Common myeloid progenitor, CD34-positive (primary cell): ENCODE measurements at regions not wholly inside any gene's neighbourhood (a gene's known extent, or its start where the extent isn't known, plus 50 kb on each side); places are given as distances from the start of the nearest gene placed in this dataset.
"Not testable (repeated sequence)": the region's sequence is repeated elsewhere in the genome, so short reads cannot be mapped to it uniquely, and the experiment has no call there.

Experiments
- CTCF ChIA-PET: fragments of 350-600 bp; sonication (Branson Sonifier 250); formaldehyde crosslinking; loops from one replicate; lab custom pipeline; 2021; ENCODE audit warnings: antibody characterized with exemption; lab: Charles Lee
- POLR2A ChIA-PET: fragments of 350-600 bp; sonication (Branson Sonifier 250); formaldehyde crosslinking; loops from one replicate; lab custom pipeline; 2021; ENCODE audit warnings: antibody characterized with exemption; lab: Charles Lee
- DNase-seq, 3 donors: peaks; one replicate each; pipeline versions ENCODE4 v3.0.0 to v3.0.0-alpha.2; 2013
- H3K27ac ChIP-seq, 2 experiments: 1 replicate in 1 of 2; 2 replicates in 1 of 2; pipeline ENCODE4 v1.7.0; 2013; ENCODE audit warnings: inconsistent platforms in 2 of 2, low read length in 2 of 2, mild to moderate bottlenecking in 2 of 2, low read depth in 1 of 2, moderate library complexity in 1 of 2; ENCODE audit not compliant: severe bottlenecking in 2 of 2, insufficient read depth in 1 of 2, poor library complexity in 1 of 2
- H3K27me3 ChIP-seq, 5 experiments: replicated peaks in 2 of 5; 1 replicate in 3 of 5; 2 replicates in 2 of 5; pipeline versions ENCODE4 v1.6.1 to v1.7.0; 2013; ENCODE audit warnings: low read length in 4 of 5, mild to moderate bottlenecking in 2 of 5, moderate library complexity in 2 of 5, inconsistent platforms in 1 of 5; ENCODE audit not compliant: insufficient read depth in 5 of 5, control insufficient read depth in 4 of 5
- H3K36me3 ChIP-seq, 4 experiments: 1 replicate in 2 of 4; 2 replicates in 2 of 4; pipeline versions ENCODE4 v1.6.1 to v1.7.0; 2013; ENCODE audit warnings: low read length in 3 of 4, control low read depth in 1 of 4, mild to moderate bottlenecking in 1 of 4; ENCODE audit not compliant: control insufficient read depth in 4 of 4, insufficient read depth in 4 of 4
- H3K4me1 ChIP-seq, 4 experiments: 1 replicate in 3 of 4; 2 replicates in 1 of 4; pipeline versions ENCODE4 v1.6.1 to v1.7.1; 2013; ENCODE audit warnings: low read length in 3 of 4, mild to moderate bottlenecking in 3 of 4, control low read depth in 1 of 4, inconsistent platforms in 1 of 4, moderate library complexity in 1 of 4; ENCODE audit not compliant: control insufficient read depth in 4 of 4, insufficient read depth in 4 of 4; ENCODE audit errors: control extremely low read depth in 1 of 4
- H3K4me3 ChIP-seq, 7 experiments: 1 replicate in 4 of 7; 2 replicates in 3 of 7; pipeline versions ENCODE4 v1.5.1 to v1.7.0; 2013; ENCODE audit warnings: mild to moderate bottlenecking in 7 of 7, low read length in 6 of 7, moderate library complexity in 6 of 7, inconsistent platforms in 2 of 7, low read depth in 2 of 7, control low read depth in 1 of 7; ENCODE audit not compliant: insufficient read depth in 4 of 7, control insufficient read depth in 1 of 7; ENCODE audit errors: extremely low read depth in 1 of 7
- H3K9me3 ChIP-seq, 5 experiments: 1 replicate in 4 of 5; 2 replicates in 1 of 5; pipeline versions ENCODE4 v1.6.1 to v1.7.1; 2013; ENCODE audit warnings: low read length in 4 of 5, mild to moderate bottlenecking in 2 of 5, inconsistent platforms in 1 of 5, low read depth in 1 of 5, moderate library complexity in 1 of 5; ENCODE audit not compliant: control insufficient read depth in 4 of 5, insufficient read depth in 2 of 5; ENCODE audit errors: control extremely low read depth in 1 of 5
- WGBS: methylation state at CpG from one replicate; pipeline ENCODE4 v1.1.5; 2013; ENCODE audit not compliant: insufficient coverage; 5-methylcytosine and 5-hydroxymethylcytosine counted together

DNA sequence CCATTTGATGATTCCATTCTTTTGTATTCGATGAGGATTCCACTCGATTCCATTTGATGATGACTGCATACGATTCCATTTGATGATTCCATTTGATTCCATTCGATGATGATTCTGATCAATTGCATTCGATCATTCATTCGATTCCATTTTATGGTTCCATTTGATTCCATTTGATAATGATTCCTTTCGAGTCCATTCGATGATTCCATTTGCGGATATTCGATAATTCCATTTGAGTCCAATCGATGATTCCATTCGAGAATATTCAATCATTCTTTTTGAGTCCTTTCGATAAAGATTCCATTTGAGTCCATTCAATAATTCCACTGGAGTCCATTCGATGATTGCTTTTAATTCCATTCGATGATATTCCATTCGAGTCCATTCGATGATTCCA lies 239.1 kb downstream of the SHCBP1 start:
- CTCF ChIA-PET, H3K36me3 ChIP-seq, H3K27me3 ChIP-seq, DNase-seq, H3K4me3 ChIP-seq, POLR2A ChIA-PET, H3K4me1 ChIP-seq, H3K27ac ChIP-seq: not testable (repeated sequence)
- 89% methylated on average over 17 of the region's 17 CpGs for WGBS
- H3K9me3 ChIP-seq, result peaks cover 6 to 19% (median 11%) of the 10 kb centered on the region in 5 experiments

DNA sequence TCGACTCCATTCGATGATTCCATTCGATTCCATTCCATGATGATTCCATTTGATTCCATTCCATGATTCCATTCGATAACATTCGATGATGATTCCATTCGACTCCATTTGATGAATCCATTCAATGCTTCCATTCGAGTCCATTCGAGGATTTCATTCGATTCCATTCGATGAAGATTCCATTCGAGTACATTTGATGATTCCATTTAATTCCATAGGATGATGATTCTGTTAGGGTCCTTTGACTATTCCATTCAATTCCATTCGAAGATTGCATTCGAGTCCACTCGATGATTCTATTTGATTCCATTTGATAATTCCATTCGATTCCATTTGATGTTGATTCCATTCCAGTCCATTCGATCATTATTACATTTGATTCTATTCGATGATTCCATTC lies 239.8 kb downstream of the SHCBP1 start:
- H3K4me1 ChIP-seq, H3K27ac ChIP-seq, POLR2A ChIA-PET, H3K36me3 ChIP-seq, CTCF ChIA-PET, H3K4me3 ChIP-seq, H3K27me3 ChIP-seq: not testable (repeated sequence)
- WGBS, result 88% methylated on average over 16 of the region's 17 CpGs
- H3K9me3 ChIP-seq, result peaks cover 2 to 19% (median 11%) of the 10 kb centered on the region in 5 experiments
- DNase-seq, result peak in 2 of 3 donors; percentile 0 to 6
